BE2C (cell line): ENCODE measurements at regions not wholly inside any gene's neighbourhood (a gene's known extent, or its start where the extent isn't known, plus 50 kb on each side); places are given as distances from the start of the nearest gene placed in this dataset.
A peak's percentile ranks its signal among the peaks of the same experiment; 100 is the strongest.

Experiments used
- DNase-seq: peaks from one replicate; pipeline ENCODE4 v3.0.0-alpha.2; 2020
- H3K27me3 ChIP-seq: fragments of 250-450 bp; sonication (Bioruptor Pico); 2 replicates; pipeline ENCODE4 v1.5.1; 2020; ENCODE audit warnings: mild to moderate bottlenecking
- H3K36me3 ChIP-seq: fragments of 250-450 bp; sonication (Bioruptor Pico); 2 replicates; pipeline ENCODE4 v1.5.1; 2020; ENCODE audit warnings: mild to moderate bottlenecking
- H3K4me1 ChIP-seq: fragments of 250-450 bp; sonication (Bioruptor Pico); 2 replicates; pipeline ENCODE4 v1.5.1; 2020
- H3K4me3 ChIP-seq: 2 replicates; pipeline ENCODE4 v1.5.1; 2011; ENCODE audit warnings: low read depth, low read length
- H3K9me3 ChIP-seq: fragments of 250-450 bp; sonication (Bioruptor Pico); 2 replicates; pipeline ENCODE4 v1.5.1; 2020
- TF ChIP-seq, protein P1 (sequence below): IDR thresholded peaks from 2 replicates; pipeline ENCODE4 v1.5.1; 2012; ENCODE audit warnings: mild to moderate bottlenecking, low read depth, low read length

- Histone ChIP-seq H3K4me1 (no peaks in the 10 kb centered on the region), H3K4me3 (no peak overlapping the region), H3K27me3 (peaks cover 11% of the 10 kb centered on the region), H3K36me3 (no peaks in the 10 kb centered on the region), H3K9me3 (peaks cover 5% of the 10 kb centered on the region; the same call in 1 of the 2 replicates)
- TF ChIP-seq, protein P1, sequence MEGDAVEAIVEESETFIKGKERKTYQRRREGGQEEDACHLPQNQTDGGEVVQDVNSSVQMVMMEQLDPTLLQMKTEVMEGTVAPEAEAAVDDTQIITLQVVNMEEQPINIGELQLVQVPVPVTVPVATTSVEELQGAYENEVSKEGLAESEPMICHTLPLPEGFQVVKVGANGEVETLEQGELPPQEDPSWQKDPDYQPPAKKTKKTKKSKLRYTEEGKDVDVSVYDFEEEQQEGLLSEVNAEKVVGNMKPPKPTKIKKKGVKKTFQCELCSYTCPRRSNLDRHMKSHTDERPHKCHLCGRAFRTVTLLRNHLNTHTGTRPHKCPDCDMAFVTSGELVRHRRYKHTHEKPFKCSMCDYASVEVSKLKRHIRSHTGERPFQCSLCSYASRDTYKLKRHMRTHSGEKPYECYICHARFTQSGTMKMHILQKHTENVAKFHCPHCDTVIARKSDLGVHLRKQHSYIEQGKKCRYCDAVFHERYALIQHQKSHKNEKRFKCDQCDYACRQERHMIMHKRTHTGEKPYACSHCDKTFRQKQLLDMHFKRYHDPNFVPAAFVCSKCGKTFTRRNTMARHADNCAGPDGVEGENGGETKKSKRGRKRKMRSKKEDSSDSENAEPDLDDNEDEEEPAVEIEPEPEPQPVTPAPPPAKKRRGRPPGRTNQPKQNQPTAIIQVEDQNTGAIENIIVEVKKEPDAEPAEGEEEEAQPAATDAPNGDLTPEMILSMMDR, result no peak
- no peak for DNase-seq
These were observed 204.2 kb upstream of the ARGLU1 start for GRCh38 chr13:106772006-106772601.

- Histone ChIP-seq H3K4me1 (no peaks in the 10 kb centered on the region), H3K9me3 (peaks cover 5% of the 10 kb centered on the region; the same call in 1 of the 2 replicates), H3K4me3 (no peak overlapping the region), H3K27me3 (peaks cover 15% of the 10 kb centered on the region), H3K36me3 (no peaks in the 10 kb centered on the region)
- no peak for DNase-seq
- TF ChIP-seq, protein P1, result no peak
These were observed 201.1 kb upstream of the ARGLU1 start for GRCh38 chr13:106768991-106769390.

DNA sequence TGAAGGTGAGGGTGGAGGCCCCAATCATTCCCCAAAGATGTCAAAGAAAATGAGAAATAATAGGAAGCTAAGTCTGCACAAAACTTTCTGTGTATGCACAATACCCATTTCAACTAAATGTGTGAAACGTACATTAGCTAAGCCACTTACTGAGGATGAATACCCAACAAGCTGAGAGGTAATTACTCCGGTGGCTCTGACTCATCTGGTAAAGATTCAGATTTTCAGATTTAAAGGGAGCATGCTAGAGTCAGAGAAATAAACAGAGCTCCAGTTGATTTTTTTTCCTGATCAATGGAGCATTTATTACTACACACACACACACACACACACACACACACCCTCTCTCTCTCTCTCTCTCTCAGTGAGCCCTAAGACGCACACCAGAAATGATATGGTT lies 194.8 kb upstream of the ARGLU1 start:
- Histone ChIP-seq H3K4me1 (no peaks in the 10 kb centered on the region), H3K36me3 (no peaks in the 10 kb centered on the region), H3K4me3 (no peak overlapping the region), H3K27me3 (peaks cover 11% of the 10 kb centered on the region), H3K9me3 (no peaks in the 10 kb centered on the region)
- TF ChIP-seq, protein P1, result no peak
- DNase-seq, result no peak

DNA sequence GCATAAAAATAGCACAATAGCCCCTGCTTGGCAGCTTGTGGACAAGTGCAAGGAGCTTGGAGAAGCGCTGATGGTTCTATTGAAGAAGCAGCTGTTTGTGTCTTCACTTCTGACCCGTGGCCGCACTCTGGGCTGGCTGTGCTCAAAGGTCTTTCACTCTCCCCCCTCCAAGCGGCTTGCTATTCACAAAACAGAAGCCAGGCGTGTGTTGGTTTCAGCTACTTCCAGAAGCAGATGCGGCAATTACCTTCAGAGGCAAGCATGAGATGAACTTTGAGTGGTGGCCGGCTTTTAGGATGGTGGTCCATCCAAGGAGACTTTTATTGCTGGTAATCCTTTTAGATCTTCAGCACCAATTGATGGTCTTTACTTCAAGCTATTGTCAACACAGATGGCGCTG lies 188.5 kb upstream of the ARGLU1 start:
- no peaks in the 10 kb centered on the region for H3K36me3 ChIP-seq
- no peaks in the 10 kb centered on the region for H3K27me3 ChIP-seq
- H3K4me1 ChIP-seq, result 0 out of 2 replicates have a peak, but pooled peaks cover 3% of the 10 kb centered on the region
- no peak for DNase-seq
- TF ChIP-seq, protein P1, result no peak
- no peak overlapping the region for H3K4me3 ChIP-seq
- no peaks in the 10 kb centered on the region for H3K9me3 ChIP-seq

- Histone ChIP-seq H3K9me3 (no peaks in the 10 kb centered on the region), H3K4me1 (0 out of 2 replicates have a peak, but pooled peaks cover 3% of the 10 kb centered on the region), H3K27me3 (no peaks in the 10 kb centered on the region), H3K4me3 (no peak overlapping the region), H3K36me3 (no peaks in the 10 kb centered on the region)
- DNase-seq, result no peak
- TF ChIP-seq, protein P1, result no peak
These were observed 187.6 kb upstream of the ARGLU1 start for GRCh38 chr13:106755542-106755941.

DNA sequence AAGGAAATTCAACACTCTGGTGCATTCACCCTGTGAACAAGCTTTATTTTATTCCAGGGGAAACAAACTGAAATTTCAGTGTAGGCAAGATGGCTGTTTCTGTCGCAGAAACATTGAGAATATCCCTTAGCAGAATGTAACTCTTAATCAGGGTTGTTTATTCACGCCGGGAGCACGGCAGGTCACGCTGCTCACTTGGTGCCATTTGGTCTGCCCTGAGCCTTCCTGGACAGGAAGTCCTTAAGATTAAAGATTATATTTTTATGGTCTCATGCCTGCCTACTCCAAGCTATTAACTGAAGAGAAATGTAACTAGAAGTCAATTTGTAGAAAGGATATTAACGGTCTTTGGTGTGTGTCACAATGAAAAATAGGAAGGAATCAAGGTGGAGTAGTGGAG lies 185.3 kb upstream of the ARGLU1 start:
- no peak for DNase-seq

More for the DNA sequence above, 185.3 kb upstream of the ARGLU1 start:
- TF ChIP-seq, protein P1, result no peak
- Histone ChIP-seq H3K27me3 (no peaks in the 10 kb centered on the region), H3K9me3 (no peaks in the 10 kb centered on the region), H3K4me1 (0 out of 2 replicates have a peak, but pooled peaks cover 3% of the 10 kb centered on the region), H3K4me3 (0 out of 2 replicates have a peak overlapping the region, but pooled peaks have one; percentile 6), H3K36me3 (no peaks in the 10 kb centered on the region)
